Endodermal cell (in vitro differentiated cells): ENCODE measurements at regions not wholly inside any gene's neighbourhood (a gene's known extent, or its start where the extent isn't known, plus 50 kb on each side); places are given as distances from the start of the nearest gene placed in this dataset.
A peak's percentile ranks its signal among the peaks of the same experiment; 100 is the strongest.

Source experiments
- DNase-seq: peaks from one replicate; pipeline ENCODE4 v3.0.0-alpha.2; 2017
- H3K27ac ChIP-seq: 2 replicates; pipeline ENCODE4 v1.5.1; 2013; ENCODE audit warnings: mild to moderate bottlenecking, low read depth, low read length, moderate library complexity
- H3K27me3 ChIP-seq: 2 replicates; pipeline ENCODE4 v1.6.1; 2013; ENCODE audit warnings: mild to moderate bottlenecking, low read length, moderate library complexity; ENCODE audit not compliant: insufficient read depth, control insufficient read depth, poor library complexity, severe bottlenecking
- H3K36me3 ChIP-seq: 2 replicates; pipeline ENCODE4 v1.7.0; 2013; ENCODE audit warnings: mild to moderate bottlenecking, low read length, moderate library complexity; ENCODE audit not compliant: control insufficient read depth, insufficient read depth
- H3K4me1 ChIP-seq: one replicate; pipeline ENCODE4 v1.7.0; 2013; ENCODE audit warnings: low read length; ENCODE audit not compliant: control insufficient read depth, insufficient read depth
- H3K4me3 ChIP-seq: 2 replicates; pipeline ENCODE4 v1.5.1; 2013; ENCODE audit warnings: mild to moderate bottlenecking, low read length, moderate library complexity
- H3K9ac ChIP-seq: 2 replicates; pipeline ENCODE4 v1.6.1; 2013; ENCODE audit warnings: mild to moderate bottlenecking, low read length, moderate library complexity; ENCODE audit not compliant: poor library complexity, severe bottlenecking; ENCODE audit errors: extremely low read depth
- H3K9me3 ChIP-seq: 2 replicates; pipeline ENCODE4 v1.6.1; 2013; ENCODE audit warnings: mild to moderate bottlenecking, low read length, moderate library complexity; ENCODE audit not compliant: control insufficient read depth
- H3K27ac Mint-ChIP-seq: 2 replicates; pipeline ENCODE4 v1.8.0; 2020; ENCODE audit warnings: mixed read lengths
- H3K27me3 Mint-ChIP-seq: 2 replicates; pipeline ENCODE4 v1.8.0; 2021; ENCODE audit warnings: mild to moderate bottlenecking, mixed read lengths; ENCODE audit not compliant: insufficient read depth
- H3K36me3 Mint-ChIP-seq: 2 replicates; pipeline ENCODE4 v1.8.0; 2020; ENCODE audit warnings: low read depth, mixed read lengths
- H3K4me1 Mint-ChIP-seq: 2 replicates; pipeline ENCODE4 v1.8.0; 2020; ENCODE audit warnings: mixed read lengths
- H3K4me3 Mint-ChIP-seq: 2 replicates; pipeline ENCODE4 v1.8.0; 2020; ENCODE audit warnings: mild to moderate bottlenecking, moderate library complexity, mixed read lengths
- H3K9me3 Mint-ChIP-seq: 2 replicates; pipeline ENCODE4 v1.8.0; 2020; ENCODE audit warnings: mild to moderate bottlenecking, mixed read lengths
- WGBS, 2 experiments: methylation state at CpG; one replicate each; pipeline versions ENCODE4 v1.1.5 to v1.1.7; 2013; ENCODE audit warnings: missing lambda C conversion rate in 2 of 2, mixed read lengths in 1 of 2; ENCODE audit not compliant: insufficient coverage in 1 of 2, insufficient read length in 1 of 2; 5-methylcytosine and 5-hydroxymethylcytosine counted together
- TF ChIP-seq, protein P1 (sequence below): fragments of 200-600 bp; sonication (generic); conservative IDR thresholded peaks from 2 replicates; pipeline ENCODE4 v1.5.0; 2021; ENCODE audit warnings: antibody characterized with exemption, mild to moderate bottlenecking

DNA sequence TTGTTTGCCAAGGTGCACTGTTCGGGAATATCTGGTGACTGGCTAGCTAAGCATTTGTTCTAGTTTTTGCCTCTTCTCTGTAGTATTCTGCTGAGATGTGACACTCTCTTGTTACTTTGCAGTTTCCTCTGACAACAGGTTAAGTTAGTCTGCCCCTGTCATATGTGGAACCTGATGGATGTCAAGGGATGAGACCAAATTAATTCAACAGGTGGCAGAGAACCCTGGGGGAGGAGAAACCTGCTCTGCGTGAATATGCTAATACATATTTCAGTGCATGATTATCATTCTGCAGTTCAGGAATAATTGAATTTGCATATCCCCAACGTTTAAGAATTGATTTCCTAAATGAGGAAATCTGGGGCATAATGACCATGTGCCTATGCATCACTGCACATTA, 777.3 kb downstream of the PDCD6IP start:
- 79 to 87% methylated on average over 3 of the region's 3 CpGs for WGBS, 2 experiments

GRCh38 chr3:34582055-34582454, 783.6 kb downstream of the PDCD6IP start:
- Histone ChIP-seq H3K27me3 (no peaks in the 10 kb centered on the region), H3K4me1 (no peaks in the 10 kb centered on the region), H3K9ac (no peak overlapping the region), H3K36me3 (no peaks in the 10 kb centered on the region), H3K27ac (no peak overlapping the region), H3K4me3 (no peak overlapping the region), H3K9me3 (peaks cover 20% of the 10 kb centered on the region)
- peaks cover 3% of the 10 kb centered on the region for H3K36me3 Mint-ChIP-seq
- peaks cover 23% of the 10 kb centered on the region for H3K9me3 Mint-ChIP-seq
- TF ChIP-seq, protein P1, sequence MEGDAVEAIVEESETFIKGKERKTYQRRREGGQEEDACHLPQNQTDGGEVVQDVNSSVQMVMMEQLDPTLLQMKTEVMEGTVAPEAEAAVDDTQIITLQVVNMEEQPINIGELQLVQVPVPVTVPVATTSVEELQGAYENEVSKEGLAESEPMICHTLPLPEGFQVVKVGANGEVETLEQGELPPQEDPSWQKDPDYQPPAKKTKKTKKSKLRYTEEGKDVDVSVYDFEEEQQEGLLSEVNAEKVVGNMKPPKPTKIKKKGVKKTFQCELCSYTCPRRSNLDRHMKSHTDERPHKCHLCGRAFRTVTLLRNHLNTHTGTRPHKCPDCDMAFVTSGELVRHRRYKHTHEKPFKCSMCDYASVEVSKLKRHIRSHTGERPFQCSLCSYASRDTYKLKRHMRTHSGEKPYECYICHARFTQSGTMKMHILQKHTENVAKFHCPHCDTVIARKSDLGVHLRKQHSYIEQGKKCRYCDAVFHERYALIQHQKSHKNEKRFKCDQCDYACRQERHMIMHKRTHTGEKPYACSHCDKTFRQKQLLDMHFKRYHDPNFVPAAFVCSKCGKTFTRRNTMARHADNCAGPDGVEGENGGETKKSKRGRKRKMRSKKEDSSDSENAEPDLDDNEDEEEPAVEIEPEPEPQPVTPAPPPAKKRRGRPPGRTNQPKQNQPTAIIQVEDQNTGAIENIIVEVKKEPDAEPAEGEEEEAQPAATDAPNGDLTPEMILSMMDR: peak; percentile 52
- no peak overlapping the region for H3K27ac Mint-ChIP-seq
- peaks cover 6% of the 10 kb centered on the region for H3K4me1 Mint-ChIP-seq
- H3K4me3 Mint-ChIP-seq: no peak overlapping the region
- no peaks in the 10 kb centered on the region for H3K27me3 Mint-ChIP-seq
- peak; percentile 47 for DNase-seq

More for the DNA sequence above, 777.3 kb downstream of the PDCD6IP start:
- H3K4me1 Mint-ChIP-seq: peaks cover 20% of the 10 kb centered on the region
- H3K27me3 Mint-ChIP-seq: no peaks in the 10 kb centered on the region
- no peak overlapping the region for H3K4me3 Mint-ChIP-seq
- H3K9me3 Mint-ChIP-seq: no peaks in the 10 kb centered on the region
- no peaks in the 10 kb centered on the region for H3K36me3 Mint-ChIP-seq
- Histone ChIP-seq H3K4me1 (peaks cover 10% of the 10 kb centered on the region), H3K36me3 (no peaks in the 10 kb centered on the region), H3K27me3 (no peaks in the 10 kb centered on the region), H3K9me3 (no peaks in the 10 kb centered on the region), H3K9ac (no peak overlapping the region), H3K27ac (no peak overlapping the region), H3K4me3 (no peak overlapping the region)
- TF ChIP-seq, protein P1: no peak
- H3K27ac Mint-ChIP-seq: no peak overlapping the region
- DNase-seq: no peak

DNA sequence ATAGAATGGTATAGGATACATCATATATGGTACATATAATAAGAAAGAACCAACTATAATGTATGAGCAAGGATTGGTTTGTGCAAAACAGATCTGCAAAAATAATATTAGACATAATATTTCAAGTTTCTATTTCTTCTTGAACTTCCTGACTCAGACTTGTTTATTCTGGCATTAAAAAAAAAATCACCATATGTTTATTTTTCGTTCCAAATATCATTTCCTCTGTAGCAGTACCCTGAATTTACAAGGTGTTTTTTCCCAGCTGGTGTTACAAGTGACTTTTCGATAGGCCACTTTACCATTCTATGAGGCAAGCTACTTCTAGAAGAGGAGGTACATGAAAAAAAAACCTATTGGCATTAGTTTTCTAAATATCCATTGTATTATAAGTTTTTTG, 785.0 kb downstream of the PDCD6IP start:
- no peak overlapping the region for H3K4me3 Mint-ChIP-seq
- no peak for DNase-seq
- Histone ChIP-seq H3K27ac (no peak overlapping the region), H3K4me3 (no peak overlapping the region), H3K27me3 (no peaks in the 10 kb centered on the region), H3K9me3 (peaks cover 31% of the 10 kb centered on the region), H3K9ac (no peak overlapping the region), H3K4me1 (no peaks in the 10 kb centered on the region), H3K36me3 (no peaks in the 10 kb centered on the region)
- TF ChIP-seq, protein P1: no peak
- H3K9me3 Mint-ChIP-seq: peaks cover 37% of the 10 kb centered on the region
- no peak overlapping the region for H3K27ac Mint-ChIP-seq
- no peaks in the 10 kb centered on the region for H3K27me3 Mint-ChIP-seq
- 88 to 89% methylated on average over 1 to 2 of the region's 2 CpGs for WGBS, 2 experiments
- H3K36me3 Mint-ChIP-seq: peaks cover 3% of the 10 kb centered on the region
- H3K4me1 Mint-ChIP-seq: peaks cover 4% of the 10 kb centered on the region
